GM13976 (cell line): ENCODE measurements at regions not wholly inside any gene's neighbourhood (a gene's known extent, or its start where the extent isn't known, plus 50 kb on each side); places are given as distances from the start of the nearest gene placed in this dataset.

Experiments
- DNase-seq: peaks from one replicate; pipeline ENCODE4 v3.0.0; 2012; ENCODE audit warnings: low spot score
- CTCF ChIP-seq: IDR thresholded peaks from 2 replicates; pipeline ENCODE4 v1.5.1; 2012; ENCODE audit warnings: borderline replicate concordance, mild to moderate bottlenecking; ENCODE audit not compliant: insufficient read depth; ENCODE audit errors: extremely low read depth, missing control alignments, control extremely low read depth
- in situ Hi-C: fragments of 300-500 bp; cut with MboI; formaldehyde crosslinking; loops from one replicate; pipeline ENCODE4 v1.12.0; 2022; ENCODE audit warnings: low sequenced_read_pairs, mixed read lengths, inconsistent platforms; ENCODE audit not compliant: unreplicated experiment

DNA sequence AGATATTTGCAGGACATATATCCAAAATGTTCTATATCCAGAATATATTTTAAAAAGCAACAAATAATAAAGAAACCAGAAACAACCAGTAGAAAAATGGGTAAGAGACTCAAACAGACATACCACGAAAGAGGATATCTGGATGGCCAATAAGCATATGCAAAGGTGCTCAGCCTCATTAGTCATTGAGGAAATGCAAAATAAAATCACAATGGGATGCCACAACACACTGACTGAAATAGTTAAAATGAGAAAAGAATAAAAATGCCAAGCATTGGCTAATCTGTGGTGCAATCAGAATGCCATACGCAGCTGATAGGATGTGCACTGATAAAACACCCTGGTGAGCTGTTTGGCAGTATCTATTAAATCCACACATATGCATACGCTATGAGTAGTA is 265.8 kb upstream of the ANKH start:
- TF ChIP-seq CTCF, result no peak
- in situ Hi-C loops, result no loop called here
- no peak for DNase-seq

DNA sequence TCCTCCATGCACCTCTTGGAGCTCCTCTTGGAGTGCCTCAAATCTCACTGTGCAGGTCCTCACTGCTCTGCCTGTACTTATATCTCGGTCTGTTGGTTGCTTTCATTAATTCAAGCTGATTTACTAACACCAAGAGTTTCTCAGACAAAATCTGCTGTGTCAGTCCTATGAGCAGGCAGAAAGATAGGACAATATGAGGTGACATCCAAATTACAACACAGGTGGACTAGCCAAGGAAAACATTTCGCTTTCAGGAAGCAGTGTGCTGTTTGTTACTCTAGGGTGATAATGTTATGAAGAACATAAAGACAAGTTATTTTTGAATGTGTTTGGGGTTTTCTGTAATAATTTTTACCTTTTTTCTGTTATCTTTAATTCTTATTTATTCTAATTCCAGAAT is 264.1 kb upstream of the ANKH start:
- no peak for TF ChIP-seq CTCF
- in situ Hi-C loops, result no loop called here
- no peak for DNase-seq

DNA sequence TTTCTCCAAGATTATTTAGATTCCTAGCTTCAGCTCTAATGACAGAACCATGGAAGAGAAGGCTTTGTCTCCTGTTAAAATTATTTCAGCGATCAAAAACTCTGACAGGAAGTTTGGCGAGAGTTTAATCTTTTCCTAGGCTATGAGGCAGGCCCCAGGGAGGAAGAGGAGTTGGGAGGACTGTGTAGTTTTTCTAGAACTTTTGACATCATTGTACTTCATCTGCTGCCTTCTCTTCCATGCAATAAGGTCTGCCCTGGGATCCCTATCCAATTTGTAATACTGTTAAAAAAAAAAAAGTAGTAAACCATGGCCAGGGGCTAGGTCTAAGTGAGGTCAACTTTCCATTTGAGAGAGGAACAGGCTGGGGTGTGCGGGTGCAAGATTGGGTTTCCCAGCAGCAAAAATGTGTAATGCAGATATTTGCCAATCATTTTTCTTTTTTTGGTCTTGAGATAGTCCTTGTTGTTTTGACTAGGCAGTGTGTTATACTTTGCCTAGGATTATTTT is 261.9 kb upstream of the ANKH start:
- in situ Hi-C loops, result no loop called here
- no peak for DNase-seq
- TF ChIP-seq CTCF, result no peak

- no peak for TF ChIP-seq CTCF
- DNase-seq, result no peak
- in situ Hi-C loops, result no loop called here
Measured at GRCh38 chr5:15132816-15133405, 261.3 kb upstream of the ANKH start.

DNA sequence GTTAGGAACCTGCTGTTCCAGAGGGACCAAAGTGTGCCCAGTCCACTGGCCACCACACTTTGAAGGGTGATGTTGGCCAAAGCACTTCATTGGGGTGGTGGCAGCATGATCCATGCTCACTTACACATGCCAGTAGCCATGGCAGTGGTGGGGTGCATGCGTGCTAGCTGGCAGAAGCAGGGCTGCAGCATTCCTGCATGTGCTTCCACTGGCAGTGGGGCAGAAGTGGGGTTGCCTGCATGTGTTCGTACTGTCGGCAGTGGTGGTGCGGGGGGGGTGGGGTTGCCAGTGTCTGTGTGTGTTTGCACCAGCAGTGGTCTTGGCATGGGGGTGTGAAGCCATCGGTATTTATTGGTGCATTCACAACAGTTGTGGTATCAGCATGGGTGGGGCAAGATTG is 260.3 kb upstream of the ANKH start:
- in situ Hi-C loops, result no loop called here
- DNase-seq, result no peak
- TF ChIP-seq CTCF, result no peak

GRCh38 chr5:15124871-15125568 is 253.4 kb upstream of the ANKH start:
- no peak for TF ChIP-seq CTCF
- no peak for DNase-seq
- in situ Hi-C loops, result no loop called here
